ENCODE measurements at regions not wholly inside any gene's neighbourhood (a gene's known extent, or its start where the extent isn't known, plus 50 kb on each side); places are given as distances from the start of the nearest gene placed in this dataset.
A peak's percentile ranks its signal among the peaks of the same experiment; 100 is the strongest.
"Not testable (repeated sequence)": the region's sequence is repeated elsewhere in the genome, so short reads cannot be mapped to it uniquely, and the experiment has no call there.

DNA sequence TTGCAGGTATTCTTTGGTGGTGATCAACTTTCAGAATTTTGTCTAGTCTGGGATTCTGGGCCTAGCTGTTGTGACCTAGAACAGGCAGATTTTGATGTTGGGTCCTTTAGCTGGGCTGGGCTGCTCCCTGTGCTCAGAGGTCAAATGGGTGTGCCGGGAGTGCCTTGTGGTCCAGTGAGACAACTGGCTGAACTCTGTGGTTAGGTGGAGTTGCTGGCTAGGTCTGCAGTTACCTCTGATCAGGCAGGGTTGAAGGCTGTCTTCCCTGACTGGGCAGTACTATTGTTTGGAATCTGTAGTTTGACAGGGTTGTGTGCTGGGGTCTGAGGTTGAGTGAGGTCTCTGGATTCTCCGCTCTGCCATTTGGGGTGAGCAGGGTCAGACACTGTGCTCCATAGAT lies 599.3 kb downstream of the RAPGEF2 start:
- intact Hi-C loops (cut with DNase I; ENCODE audit: low total_unique reads), result no loop called here
- WGBS, 2 donors, result 45 to 94% methylated on average over 2 of the region's 2 CpGs
- TF ChIP-seq, protein P1, sequence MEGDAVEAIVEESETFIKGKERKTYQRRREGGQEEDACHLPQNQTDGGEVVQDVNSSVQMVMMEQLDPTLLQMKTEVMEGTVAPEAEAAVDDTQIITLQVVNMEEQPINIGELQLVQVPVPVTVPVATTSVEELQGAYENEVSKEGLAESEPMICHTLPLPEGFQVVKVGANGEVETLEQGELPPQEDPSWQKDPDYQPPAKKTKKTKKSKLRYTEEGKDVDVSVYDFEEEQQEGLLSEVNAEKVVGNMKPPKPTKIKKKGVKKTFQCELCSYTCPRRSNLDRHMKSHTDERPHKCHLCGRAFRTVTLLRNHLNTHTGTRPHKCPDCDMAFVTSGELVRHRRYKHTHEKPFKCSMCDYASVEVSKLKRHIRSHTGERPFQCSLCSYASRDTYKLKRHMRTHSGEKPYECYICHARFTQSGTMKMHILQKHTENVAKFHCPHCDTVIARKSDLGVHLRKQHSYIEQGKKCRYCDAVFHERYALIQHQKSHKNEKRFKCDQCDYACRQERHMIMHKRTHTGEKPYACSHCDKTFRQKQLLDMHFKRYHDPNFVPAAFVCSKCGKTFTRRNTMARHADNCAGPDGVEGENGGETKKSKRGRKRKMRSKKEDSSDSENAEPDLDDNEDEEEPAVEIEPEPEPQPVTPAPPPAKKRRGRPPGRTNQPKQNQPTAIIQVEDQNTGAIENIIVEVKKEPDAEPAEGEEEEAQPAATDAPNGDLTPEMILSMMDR (IDR thresholded peaks at IDR 0.05), result no peak
- no peak for TF ChIP-seq POLR2A (IDR thresholded peaks at IDR 0.05)
- no peak for DNase-seq (ENCODE audit: low spot score in 2 of 2)
- no peak overlapping the region for H3K4me3 ChIP-seq (ENCODE audit: low read depth, poor library complexity, severe bottlenecking)

DNA sequence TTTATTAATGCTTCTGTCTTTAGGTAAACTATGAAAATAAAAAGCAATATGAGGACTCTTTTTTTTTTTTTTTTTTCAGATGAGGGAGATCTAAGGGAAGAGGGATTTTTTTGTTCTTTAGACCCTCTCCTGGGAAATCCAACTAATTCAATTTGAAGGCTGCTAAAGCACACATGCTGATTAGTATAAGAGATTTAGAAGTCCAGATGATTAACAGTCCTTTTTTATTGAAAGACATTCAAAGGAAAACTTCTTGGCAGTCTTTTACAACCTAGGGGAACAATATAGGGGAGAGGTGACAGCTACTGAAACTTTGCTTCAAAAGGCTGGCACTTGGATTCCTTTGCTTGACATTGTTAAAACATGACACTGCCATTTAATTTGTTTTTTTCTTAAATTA lies 602.5 kb downstream of the RAPGEF2 start:
- no peak for DNase-seq (ENCODE audit: low spot score in 2 of 2)
- no peak overlapping the region for H3K4me3 ChIP-seq (ENCODE audit: low read depth, poor library complexity, severe bottlenecking)
- no peak for TF ChIP-seq POLR2A (IDR thresholded peaks at IDR 0.05)
- TF ChIP-seq, protein P1 (IDR thresholded peaks at IDR 0.05), result no peak
- intact Hi-C loops (cut with DNase I; ENCODE audit: low total_unique reads), result no loop called here

DNA sequence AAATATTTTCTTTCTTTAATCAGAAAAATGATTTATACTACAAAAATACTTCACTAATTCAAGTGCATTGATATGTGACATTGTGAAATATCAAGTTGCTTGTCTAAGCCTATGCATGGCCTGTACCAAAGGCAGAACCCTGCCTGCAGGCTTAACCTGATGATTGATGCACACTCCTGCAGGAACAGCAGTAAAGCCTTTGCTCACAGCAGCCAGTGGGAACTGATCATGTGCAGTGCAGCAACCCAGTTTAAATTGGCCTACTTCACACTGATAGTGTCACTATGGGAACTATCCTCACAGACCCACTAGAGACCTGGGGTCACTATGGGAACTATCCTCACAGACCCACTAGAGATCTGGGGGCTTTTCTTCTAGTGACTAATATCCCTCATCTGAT lies 603.8 kb downstream of the RAPGEF2 start:
- intact Hi-C loops (cut with DNase I; ENCODE audit: low total_unique reads), result no loop called here
- no peak for TF ChIP-seq POLR2A (IDR thresholded peaks at IDR 0.05)
- TF ChIP-seq, protein P1 (IDR thresholded peaks at IDR 0.05), result no peak
- H3K4me3 ChIP-seq (ENCODE audit: low read depth, poor library complexity, severe bottlenecking), result no peak overlapping the region
- no peak for DNase-seq (ENCODE audit: low spot score in 2 of 2)

DNA sequence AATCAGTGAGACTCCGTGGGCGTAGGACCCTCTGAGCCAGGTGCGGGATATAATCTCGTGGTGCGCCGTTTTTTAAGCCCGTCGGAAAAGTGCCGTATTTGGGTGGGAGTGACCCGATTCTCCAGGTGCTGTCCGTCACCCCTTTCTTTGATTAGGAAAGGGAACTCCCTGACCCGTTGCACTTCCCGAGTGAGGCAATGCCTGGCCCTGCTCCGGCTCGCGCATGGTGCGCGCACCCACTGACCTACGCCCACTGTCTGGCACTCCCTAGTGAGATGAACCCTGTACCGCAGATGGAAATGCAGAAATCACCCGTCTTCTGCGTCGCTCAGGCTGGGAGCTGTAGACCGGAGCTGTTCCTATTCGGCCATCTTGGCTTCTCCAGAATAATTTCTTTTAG lies 612.3 kb downstream of the RAPGEF2 start:
- DNase-seq (ENCODE audit: low spot score in 2 of 2); intact Hi-C loops (cut with DNase I; ENCODE audit: low total_unique reads); H3K4me3 ChIP-seq (ENCODE audit: low read depth, poor library complexity, severe bottlenecking): not testable (repeated sequence)
- WGBS, 2 donors, result 88 to 92% methylated on average over 23 to 25 of the region's 25 CpGs

DNA sequence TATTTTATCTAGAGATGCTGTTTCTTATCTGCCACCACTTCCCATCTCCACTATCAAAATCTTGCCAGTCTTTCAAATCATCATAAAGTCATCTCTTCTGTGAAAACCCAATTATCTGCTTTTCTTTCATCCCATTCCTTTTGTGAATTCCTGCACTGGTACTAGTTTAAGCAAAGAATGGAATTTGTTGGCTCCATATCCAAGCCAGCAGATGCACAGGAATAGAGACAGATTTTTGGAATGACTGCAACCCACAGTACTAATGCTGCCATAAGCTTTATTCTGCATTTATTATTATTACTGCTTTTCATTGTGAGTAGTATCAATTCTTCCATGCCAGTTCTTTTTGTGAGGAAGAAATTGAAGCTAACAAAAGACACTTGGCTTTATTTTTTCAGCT lies 616.7 kb downstream of the RAPGEF2 start:
- TF ChIP-seq, protein P1 (IDR thresholded peaks at IDR 0.05), result no peak
- no peak for TF ChIP-seq POLR2A (IDR thresholded peaks at IDR 0.05)
- no peak overlapping the region for H3K4me3 ChIP-seq (ENCODE audit: low read depth, poor library complexity, severe bottlenecking)
- DNase-seq (ENCODE audit: low spot score in 2 of 2), result no peak
- intact Hi-C loops (cut with DNase I; ENCODE audit: low total_unique reads), result no loop called here

DNA sequence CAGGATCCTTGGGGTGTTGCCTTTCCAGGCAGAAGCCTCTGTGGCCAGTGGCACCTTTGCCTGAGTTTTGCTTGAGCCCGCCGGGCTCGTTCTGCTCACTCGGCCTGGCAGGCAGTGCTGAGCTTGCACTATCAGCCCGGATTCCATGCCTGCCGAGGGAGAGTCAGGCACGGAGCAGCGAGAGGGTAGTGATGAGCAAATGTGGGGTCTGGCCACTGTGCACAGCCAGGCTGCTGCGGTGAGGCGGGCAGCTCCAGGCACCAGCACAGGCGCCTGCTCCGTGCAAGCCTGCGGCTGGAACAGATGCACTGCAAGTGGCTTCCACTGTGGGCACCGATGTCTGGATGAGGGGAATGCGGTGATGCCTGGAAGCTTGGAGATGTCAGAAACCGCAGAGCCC lies 619.2 kb downstream of the RAPGEF2 start:
- intact Hi-C loops (cut with DNase I; ENCODE audit: low total_unique reads), result no loop called here
- DNase-seq (ENCODE audit: low spot score in 2 of 2), result peak in 1 of 2 donors; percentile 75
- H3K4me3 ChIP-seq (ENCODE audit: low read depth, poor library complexity, severe bottlenecking), result no peak overlapping the region
- no peak for TF ChIP-seq POLR2A (IDR thresholded peaks at IDR 0.05)
- TF ChIP-seq, protein P1 (IDR thresholded peaks at IDR 0.05), result no peak
- WGBS, 2 donors, result 86 to 90% methylated on average over 16 of the region's 16 CpGs

Measured in lower leg skin (tissue), 4 donors.